Endothelial cell of umbilical vein (primary cell): ENCODE measurements at regions not wholly inside any gene's neighbourhood (a gene's known extent, or its start where the extent isn't known, plus 50 kb on each side); places are given as distances from the start of the nearest gene placed in this dataset.

Source experiments
- BruUV-seq: library from RNA; stranded (reverse); fragments of 400-500 nt; replicated peaks from 2 replicates; lab custom pipeline; 2021; lab: Mats Ljungman, UMichigan
- CTCF ChIA-PET: fragments of 300-600, 350-600 bp; sonication (Branson Sonifier 250); formaldehyde crosslinking; loops from one replicate; lab custom pipeline; 2021; ENCODE audit warnings: antibody characterized with exemption, inconsistent platforms; lab: Charles Lee
- POLR2A ChIA-PET: fragments of 300-600, 350-600 bp; sonication (Branson Sonifier 250); formaldehyde crosslinking; loops from one replicate; lab custom pipeline; 2021; ENCODE audit warnings: antibody characterized with exemption, inconsistent platforms; lab: Charles Lee
- DNase-seq: peaks from one replicate; pipeline ENCODE4 v3.0.0-alpha.2; 2011; ENCODE audit warnings: low read depth, low spot score
- FAIRE-seq: peaks from 2 replicates; lab custom pipeline; 2011; peaks lifted over from hg19 to GRCh38; lab: Jason Lieb, UNC
- H2AFZ ChIP-seq: 2 replicates; pipeline ENCODE4 v1.6.0; 2012; ENCODE audit warnings: low read depth, low read length, control low read depth, inconsistent platforms
- H3K27ac ChIP-seq: 2 replicates; pipeline ENCODE4 v1.5.1; 2011; ENCODE audit warnings: low read depth, mild to moderate bottlenecking, control low read depth, low read length, moderate library complexity; ENCODE audit not compliant: insufficient read depth
- H3K27me3 ChIP-seq, 2 experiments: 2 replicates each; pipeline versions ENCODE4 v1.6.0 to v1.6.1; 2011; ENCODE audit warnings: low read length in 2 of 2, mixed read lengths in 1 of 2; ENCODE audit not compliant: control insufficient read depth in 2 of 2, insufficient read depth in 2 of 2
- H3K36me3 ChIP-seq, 2 experiments: 2 replicates in 1 of 2; 3 replicates in 1 of 2; pipeline ENCODE4 v1.5.1; 2011; ENCODE audit warnings: low read length in 2 of 2, mild to moderate bottlenecking in 1 of 2, moderate library complexity in 1 of 2; ENCODE audit not compliant: control insufficient read depth in 2 of 2, insufficient read depth in 2 of 2; ENCODE audit errors: extremely low read depth in 1 of 2
- H3K4me1 ChIP-seq: 3 replicates; pipeline ENCODE4 v1.5.1; 2011; ENCODE audit warnings: mild to moderate bottlenecking, low read length; ENCODE audit not compliant: control insufficient read depth, insufficient read depth; ENCODE audit errors: extremely low read depth
- H3K4me2 ChIP-seq: 2 replicates; pipeline ENCODE4 v1.6.1; 2011; ENCODE audit warnings: low read length, control low read depth, mixed read lengths; ENCODE audit not compliant: insufficient read depth
- H3K4me3 ChIP-seq, 3 experiments: fragments of 200-600 bp in 1 of 3; sonication (generic), shearing (Covaris generic) in 1 of 3; replicated peaks in 1 of 3; 2 replicates each; pipeline ENCODE4 v1.5.1; 2011 to 2016; ENCODE audit warnings: control low read depth in 3 of 3, low read length in 3 of 3, mild to moderate bottlenecking in 2 of 3, inconsistent platforms in 1 of 3, low read depth in 1 of 3, moderate library complexity in 1 of 3; ENCODE audit not compliant: insufficient read depth in 1 of 3
- H3K79me2 ChIP-seq: 2 replicates; pipeline ENCODE4 v1.6.0; 2012; ENCODE audit warnings: low read length, inconsistent platforms; ENCODE audit not compliant: control insufficient read depth, insufficient read depth
- H3K9ac ChIP-seq: replicated peaks from 2 replicates; pipeline ENCODE3; 2011; ENCODE audit warnings: low read length, control low read depth; ENCODE audit not compliant: insufficient read depth; ENCODE audit errors: extremely low read depth
- H3K9me1 ChIP-seq: replicated peaks from 3 replicates; pipeline ENCODE4 v1.6.0; 2011; ENCODE audit warnings: mild to moderate bottlenecking, low read length; ENCODE audit not compliant: control insufficient read depth, insufficient read depth; ENCODE audit errors: extremely low read depth
- H3K9me3 ChIP-seq: replicated peaks from 2 replicates; pipeline ENCODE4 v1.5.1; 2012; ENCODE audit warnings: low read length, inconsistent platforms; ENCODE audit not compliant: control insufficient read depth, insufficient read depth
- H4K20me1 ChIP-seq: replicated peaks from 2 replicates; pipeline ENCODE3; 2011; ENCODE audit warnings: mild to moderate bottlenecking, low read length; ENCODE audit not compliant: control insufficient read depth, insufficient read depth; ENCODE audit errors: extremely low read depth
- EZH2 ChIP-seq: IDR thresholded peaks from 2 replicates; pipeline ENCODE4 v1.6.1; 2012; ENCODE audit warnings: borderline replicate concordance, low read depth, mild to moderate bottlenecking, moderate library complexity, low read length, inconsistent platforms; ENCODE audit not compliant: severe bottlenecking
- FOS ChIP-seq: IDR thresholded peaks from 2 replicates; pipeline ENCODE4 v1.6.1; 2011; ENCODE audit warnings: mild to moderate bottlenecking, low read length, moderate library complexity, borderline replicate concordance; ENCODE audit not compliant: insufficient read depth
- GATA2 ChIP-seq: IDR thresholded peaks from 2 replicates; pipeline ENCODE4 v1.7.0; 2011; ENCODE audit warnings: low read depth, mild to moderate bottlenecking, moderate library complexity, mixed read lengths, low read length; ENCODE audit not compliant: insufficient read length, insufficient read depth
- JUN ChIP-seq: IDR thresholded peaks from 2 replicates; pipeline ENCODE4 v1.6.1; 2011; ENCODE audit warnings: borderline replicate concordance, low read depth; ENCODE audit not compliant: insufficient read length, insufficient read depth
- MYC ChIP-seq: IDR thresholded peaks from one replicate; pipeline ENCODE4 v1.6.1; 2011; ENCODE audit warnings: mild to moderate bottlenecking, low read depth, low read length
- POLR2A ChIP-seq: IDR thresholded peaks from 2 replicates; pipeline ENCODE4 v1.6.1; 2012; ENCODE audit warnings: low read depth, mild to moderate bottlenecking, control low read depth, low read length
- POLR2AphosphoS5 ChIP-seq: IDR thresholded peaks from 2 replicates; pipeline ENCODE4 v1.6.1; 2012; ENCODE audit warnings: low read depth, mild to moderate bottlenecking, control low read depth, low read length, moderate library complexity; ENCODE audit not compliant: insufficient read depth
- dilution Hi-C: fragments of 300-500 bp; cut with MboI; formaldehyde crosslinking; loops from one replicate; pipeline ENCODE4 v1.15.0; 2019; ENCODE audit warnings: low sequenced_read_pairs; ENCODE audit not compliant: extremely low pct_ligation_motif_present
- intact Hi-C: fragments of 100-400 bp; cut with micrococcal nuclease; formaldehyde crosslinking; loops from one replicate; pipeline ENCODE4 v1.10.0; 2022
- TF ChIP-seq, protein P1 (sequence below): IDR thresholded peaks from 2 replicates; pipeline ENCODE4 v1.6.1; 2011; ENCODE audit not compliant: insufficient read depth, insufficient read length
- TF ChIP-seq, protein P2 (sequence below), 2 donors: IDR thresholded peaks; 1 replicate in 1 of 2; 2 replicates in 1 of 2; pipeline ENCODE4 v1.5.1; 2011; ENCODE audit warnings: low read length in 2 of 2, mild to moderate bottlenecking in 2 of 2, moderate library complexity in 2 of 2, control low read depth in 1 of 2, inconsistent platforms in 1 of 2, low read depth in 1 of 2; ENCODE audit not compliant: insufficient read depth in 1 of 2; ENCODE audit errors: extremely low read depth in 1 of 2

DNA sequence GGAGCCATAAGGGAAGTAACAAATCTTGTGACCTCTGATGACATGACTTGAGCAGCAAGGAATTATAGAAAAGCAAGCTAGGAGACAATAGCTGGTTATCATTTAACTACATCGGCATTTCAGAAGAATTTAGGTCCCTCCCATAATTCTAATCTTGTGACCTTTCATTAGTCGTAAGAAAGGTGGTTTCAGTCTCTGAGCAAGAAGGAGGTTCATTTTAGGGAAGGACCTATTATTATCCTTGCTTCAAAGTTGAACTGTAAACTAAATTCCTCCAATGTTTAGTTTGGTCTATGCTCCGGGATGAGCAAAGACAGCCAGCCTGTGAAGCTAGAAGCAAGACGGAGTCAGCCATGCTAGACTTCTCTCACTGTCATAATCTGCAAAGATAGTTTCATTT, 159.6 kb downstream of the SLC16A9 start:
- Histone ChIP-seq H3K27ac (no peak overlapping the region), H2AFZ (no peak overlapping the region), H3K4me2 (no peak overlapping the region), H3K36me3 (no peaks in the 10 kb centered on the region), H3K9me1 (no peaks in the 10 kb centered on the region), H3K79me2 (no peaks in the 10 kb centered on the region), H4K20me1 (no peaks in the 10 kb centered on the region), H3K4me1 (no peaks in the 10 kb centered on the region), H3K4me3 (no peak overlapping the region), H3K9ac (no peak overlapping the region), H3K9me3 (no peaks in the 10 kb centered on the region), H3K27me3 (no peaks in the 10 kb centered on the region)
- TF ChIP-seq GATA2: no peak
- TF ChIP-seq, protein P1, sequence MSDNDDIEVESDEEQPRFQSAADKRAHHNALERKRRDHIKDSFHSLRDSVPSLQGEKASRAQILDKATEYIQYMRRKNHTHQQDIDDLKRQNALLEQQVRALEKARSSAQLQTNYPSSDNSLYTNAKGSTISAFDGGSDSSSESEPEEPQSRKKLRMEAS: no peak
- TF ChIP-seq, protein P2, sequence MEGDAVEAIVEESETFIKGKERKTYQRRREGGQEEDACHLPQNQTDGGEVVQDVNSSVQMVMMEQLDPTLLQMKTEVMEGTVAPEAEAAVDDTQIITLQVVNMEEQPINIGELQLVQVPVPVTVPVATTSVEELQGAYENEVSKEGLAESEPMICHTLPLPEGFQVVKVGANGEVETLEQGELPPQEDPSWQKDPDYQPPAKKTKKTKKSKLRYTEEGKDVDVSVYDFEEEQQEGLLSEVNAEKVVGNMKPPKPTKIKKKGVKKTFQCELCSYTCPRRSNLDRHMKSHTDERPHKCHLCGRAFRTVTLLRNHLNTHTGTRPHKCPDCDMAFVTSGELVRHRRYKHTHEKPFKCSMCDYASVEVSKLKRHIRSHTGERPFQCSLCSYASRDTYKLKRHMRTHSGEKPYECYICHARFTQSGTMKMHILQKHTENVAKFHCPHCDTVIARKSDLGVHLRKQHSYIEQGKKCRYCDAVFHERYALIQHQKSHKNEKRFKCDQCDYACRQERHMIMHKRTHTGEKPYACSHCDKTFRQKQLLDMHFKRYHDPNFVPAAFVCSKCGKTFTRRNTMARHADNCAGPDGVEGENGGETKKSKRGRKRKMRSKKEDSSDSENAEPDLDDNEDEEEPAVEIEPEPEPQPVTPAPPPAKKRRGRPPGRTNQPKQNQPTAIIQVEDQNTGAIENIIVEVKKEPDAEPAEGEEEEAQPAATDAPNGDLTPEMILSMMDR (IDR thresholded peaks at IDR 0.05; ENCODE audit: extremely low read depth in 1 of 2, insufficient read depth in 1 of 2, low read depth in 1 of 2, low read length in 2 of 2): no peak
- no peak for TF ChIP-seq FOS
- no peak for TF ChIP-seq MYC
- no peak for TF ChIP-seq JUN
- TF ChIP-seq POLR2A: no peak
- TF ChIP-seq POLR2AphosphoS5: no peak
- TF ChIP-seq EZH2: no peak
- dilution Hi-C loops (no loop called here), intact Hi-C loops (no loop called here)
- DNase-seq: no peak
- no peak for FAIRE-seq
- BruUV-seq: no TSS peak
- POLR2A ChIA-PET: no interaction called here
- CTCF ChIA-PET: no interaction called here
